ENCODE measurements at regions not wholly inside any gene's neighbourhood (a gene's known extent, or its start where the extent isn't known, plus 50 kb on each side); places are given as distances from the start of the nearest gene placed in this dataset.

GRCh38 chr9:84101964-84102632 is 121.5 kb downstream of the RMI1 start:
- Histone ChIP-seq H3K9ac (ENCODE audit: control insufficient read depth, extremely low read depth, insufficient read depth, low read length) (no peak overlapping the region), H3K79me2 (ENCODE audit: control insufficient read depth, insufficient read depth, low read length) (no peaks in the 10 kb centered on the region), H3K4me2 (ENCODE audit: control insufficient read depth, extremely low read depth, insufficient read depth, low read depth, low read length) (no peak overlapping the region), H3K4me3 (ENCODE audit: control insufficient read depth in 2 of 3, extremely low read depth in 1 of 3, insufficient read depth in 2 of 3, low read depth in 1 of 3, low read length in 3 of 3) (no peak overlapping the region), H3K9me3 (ENCODE audit: control insufficient read depth, low read depth, low read length) (no peaks in the 10 kb centered on the region), H3K27ac (ENCODE audit: control insufficient read depth, insufficient read depth, low read length) (no peak overlapping the region), H3K4me1 (ENCODE audit: control insufficient read depth, extremely low read depth, insufficient read depth, low read length) (no peaks in the 10 kb centered on the region), H3K36me3 (ENCODE audit: control insufficient read depth in 2 of 2, extremely low read depth in 1 of 2, insufficient read depth in 2 of 2, low read length in 2 of 2) (no peaks in the 10 kb centered on the region), H2AFZ (ENCODE audit: control insufficient read depth, low read length) (no peak overlapping the region), H3K9me1 (ENCODE audit: control insufficient read depth, extremely low read depth, insufficient read depth, low read length) (no peaks in the 10 kb centered on the region), H4K20me1 (ENCODE audit: control insufficient read depth, extremely low read depth, insufficient read depth, low read length) (no peaks in the 10 kb centered on the region), H3K27me3 (ENCODE audit: control insufficient read depth, extremely low read depth, insufficient read depth, low read length) (peaks cover 10% of the 10 kb centered on the region)
- FAIRE-seq (no peak), DNase-seq (ENCODE audit: low read depth, low spot score) (no peak)
- no peak for TF ChIP-seq EZH2 (IDR thresholded peaks at IDR 0.05; ENCODE audit: low read length)
- no peak for TF ChIP-seq CTCF (optimal IDR thresholded peaks at IDR 0.05 in 1 of 3, IDR thresholded peaks at IDR 0.05 in 1 of 3, conservative IDR thresholded peaks at IDR 0.05 in 1 of 3; ENCODE audit: extremely low read depth in 1 of 3, insufficient read depth in 2 of 3, low read length in 3 of 3)
- dilution Hi-C loops (cut with MboI; ENCODE audit: extremely low pct_ligation_motif_present, low sequenced_read_pairs) = no loop called here

GRCh38 chr9:84103651-84104377 is 123.2 kb downstream of the RMI1 start:
- no peak for DNase-seq (ENCODE audit: low read depth, low spot score)
- FAIRE-seq = no peak
- no peak overlapping the region for H3K27ac ChIP-seq (ENCODE audit: control insufficient read depth, insufficient read depth, low read length)
- TF ChIP-seq CTCF (optimal IDR thresholded peaks at IDR 0.05 in 1 of 3, IDR thresholded peaks at IDR 0.05 in 1 of 3, conservative IDR thresholded peaks at IDR 0.05 in 1 of 3; ENCODE audit: extremely low read depth in 1 of 3, insufficient read depth in 2 of 3, low read length in 3 of 3) = no peak
- no peak for TF ChIP-seq EZH2 (IDR thresholded peaks at IDR 0.05; ENCODE audit: low read length)
- H3K27me3 ChIP-seq (ENCODE audit: control insufficient read depth, extremely low read depth, insufficient read depth, low read length) = peaks cover 10% of the 10 kb centered on the region
- dilution Hi-C loops (cut with MboI; ENCODE audit: extremely low pct_ligation_motif_present, low sequenced_read_pairs) = no loop called here
- H3K9ac ChIP-seq (ENCODE audit: control insufficient read depth, extremely low read depth, insufficient read depth, low read length) = no peak overlapping the region
- H3K79me2 ChIP-seq (ENCODE audit: control insufficient read depth, insufficient read depth, low read length) = no peaks in the 10 kb centered on the region
- no peaks in the 10 kb centered on the region for H3K36me3 ChIP-seq (ENCODE audit: control insufficient read depth in 2 of 2, extremely low read depth in 1 of 2, insufficient read depth in 2 of 2, low read length in 2 of 2)
- H3K4me1 ChIP-seq (ENCODE audit: control insufficient read depth, extremely low read depth, insufficient read depth, low read length) = no peaks in the 10 kb centered on the region
- no peaks in the 10 kb centered on the region for H4K20me1 ChIP-seq (ENCODE audit: control insufficient read depth, extremely low read depth, insufficient read depth, low read length)
- no peak overlapping the region for H2AFZ ChIP-seq (ENCODE audit: control insufficient read depth, low read length)
- no peaks in the 10 kb centered on the region for H3K9me3 ChIP-seq (ENCODE audit: control insufficient read depth, low read depth, low read length)
- no peaks in the 10 kb centered on the region for H3K9me1 ChIP-seq (ENCODE audit: control insufficient read depth, extremely low read depth, insufficient read depth, low read length)
- no peak overlapping the region for H3K4me2 ChIP-seq (ENCODE audit: control insufficient read depth, extremely low read depth, insufficient read depth, low read depth, low read length)
- H3K4me3 ChIP-seq (ENCODE audit: control insufficient read depth in 2 of 3, extremely low read depth in 1 of 3, insufficient read depth in 2 of 3, low read depth in 1 of 3, low read length in 3 of 3) = no peak overlapping the region

Measured in keratinocyte (primary cell).